ENCODE measurements at regions not wholly inside any gene's neighbourhood (a gene's known extent, or its start where the extent isn't known, plus 50 kb on each side); places are given as distances from the start of the nearest gene placed in this dataset.

GRCh38 chr12:69173368-69173767 is 66.0 kb upstream of the CPSF6 start:
- ChIA-PET POLR2A (no interaction called here), CTCF (interaction anchor here (1.6 kb wide), 1 partner anchor 16 kb away, joined by 11 read pairs; no protein-coding TSS in a partner anchor), RAD21 (ENCODE audit: unreplicated experiment) (no interaction called here), SMC1A (ENCODE audit: uncharacterized antibody, unreplicated experiment) (interaction anchor here (1.2 kb wide), 1 partner anchor 23 kb away, joined by 3 read pairs; no protein-coding TSS in a partner anchor)
- no peak overlapping the region for H3K4me2 ChIP-seq (ENCODE audit: control insufficient read depth, insufficient read depth)
- no peaks in the 10 kb centered on the region for H3K79me2 ChIP-seq (ENCODE audit: control insufficient read depth, insufficient read depth, low read length)
- FAIRE-seq (no peak), ATAC-seq (no peak), DNase-seq (ENCODE audit: low read depth, low spot score) (no peak)
- TF ChIP-seq BRCA1 (IDR thresholded peaks at IDR 0.05; ENCODE audit: low read depth, low read length) = no peak
- no peak overlapping the region for H2AFZ ChIP-seq (ENCODE audit: control insufficient read depth, low read depth, low read length)
- no peaks in the 10 kb centered on the region for H3K4me1 ChIP-seq (ENCODE audit: control insufficient read depth, insufficient read depth, low read length)
- no peaks in the 10 kb centered on the region for H3K36me3 ChIP-seq (ENCODE audit: control insufficient read depth in 2 of 2, insufficient read depth in 2 of 2, low read length in 1 of 2)
- in situ Hi-C loops (cut with MboI) (no loop called here), intact Hi-C loops (cut with micrococcal nuclease; ENCODE audit: unreplicated experiment) (no loop called here)
- 0 out of 4 replicates have a peak, but pooled peaks cover 0 to 2% of the 10 kb centered on the region in 2 experiments for H3K27me3 ChIP-seq (replicated peaks in 1 of 2; ENCODE audit: control insufficient read depth in 2 of 2, insufficient read depth in 2 of 2, low read length in 1 of 2)
- H4K20me1 ChIP-seq (ENCODE audit: control insufficient read depth, insufficient read depth) = no peaks in the 10 kb centered on the region
- H3K9me3 ChIP-seq (replicated peaks; ENCODE audit: control insufficient read depth, insufficient read depth, low read length) = no peaks in the 10 kb centered on the region
- 64% methylated on average over 9 of the region's 9 CpGs for WGBS (ENCODE audit: insufficient coverage, insufficient replicate concordance, low lambda C conversion rate, missing lambda C conversion rate)
- BruUV-seq (replicated peaks) = no TSS peak
- no peak overlapping the region for H3K9ac ChIP-seq (ENCODE audit: control insufficient read depth, insufficient read depth, low read length)
- no peak overlapping the region for H3K27ac ChIP-seq (ENCODE audit: control insufficient read depth, insufficient read depth)
- H3K4me3 ChIP-seq = no peak overlapping the region

DNA sequence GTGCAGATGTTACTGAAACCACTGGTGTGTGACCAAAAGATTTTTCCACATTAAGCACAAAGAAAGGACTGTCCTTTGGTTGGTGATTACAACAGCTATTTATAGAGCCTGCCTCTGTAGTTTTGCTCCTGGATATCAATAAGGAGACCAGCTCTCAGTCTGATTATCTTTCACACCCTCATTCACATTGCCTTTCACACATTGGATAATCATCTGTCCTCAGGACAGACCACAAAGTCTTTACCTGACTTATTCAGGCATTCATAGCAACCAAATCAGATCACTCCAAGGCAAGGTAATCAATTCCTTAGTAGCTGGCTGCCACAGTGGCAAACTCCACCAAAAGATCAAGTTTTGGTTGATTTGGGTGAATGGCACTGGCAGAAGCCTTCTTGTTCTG is 59.6 kb upstream of the CPSF6 start:
- POLR2A ChIA-PET = no interaction called here
- no peaks in the 10 kb centered on the region for H3K27me3 ChIP-seq (replicated peaks in 1 of 2; ENCODE audit: control insufficient read depth in 2 of 2, insufficient read depth in 2 of 2, low read length in 1 of 2)
- H2AFZ ChIP-seq (ENCODE audit: control insufficient read depth, low read depth, low read length) = no peak overlapping the region
- H3K9ac ChIP-seq (ENCODE audit: control insufficient read depth, insufficient read depth, low read length) = no peak overlapping the region
- no peak for ATAC-seq
- H3K79me2 ChIP-seq (ENCODE audit: control insufficient read depth, insufficient read depth, low read length) = no peaks in the 10 kb centered on the region
- no peak for FAIRE-seq
- CTCF ChIA-PET = interaction anchor here (0.7 to 3.8 kb wide), 2 partner anchors 24 to 350 kb away, joined by 3 to 17 read pairs; no protein-coding TSS in a partner anchor
- no peak overlapping the region for H3K4me2 ChIP-seq (ENCODE audit: control insufficient read depth, insufficient read depth)
- no peak overlapping the region for H3K4me3 ChIP-seq
- no peaks in the 10 kb centered on the region for H3K4me1 ChIP-seq (ENCODE audit: control insufficient read depth, insufficient read depth, low read length)
- H3K36me3 ChIP-seq (ENCODE audit: control insufficient read depth in 2 of 2, insufficient read depth in 2 of 2, low read length in 1 of 2) = no peaks in the 10 kb centered on the region
- SMC1A ChIA-PET (ENCODE audit: uncharacterized antibody, unreplicated experiment) = no interaction called here
- no peaks in the 10 kb centered on the region for H4K20me1 ChIP-seq (ENCODE audit: control insufficient read depth, insufficient read depth)
- no TSS peak for BruUV-seq (replicated peaks)
- intact Hi-C loops (cut with micrococcal nuclease; ENCODE audit: unreplicated experiment) = no loop called here
- no peak for DNase-seq (ENCODE audit: low read depth, low spot score)
- H3K9me3 ChIP-seq (replicated peaks; ENCODE audit: control insufficient read depth, insufficient read depth, low read length) = no peaks in the 10 kb centered on the region
- RAD21 ChIA-PET (ENCODE audit: unreplicated experiment) = no interaction called here
- no peak overlapping the region for H3K27ac ChIP-seq (ENCODE audit: control insufficient read depth, insufficient read depth)
- in situ Hi-C loops (cut with MboI) = no loop called here
- no peak for TF ChIP-seq CREM (IDR thresholded peaks at IDR 0.05; ENCODE audit: low read depth)
- no peak for TF ChIP-seq RUNX3 (IDR thresholded peaks at IDR 0.05; ENCODE audit: low read length)
- TF ChIP-seq MTA2 (IDR thresholded peaks at IDR 0.05; ENCODE audit: low read depth) = no peak
- TF ChIP-seq MYB (IDR thresholded peaks at IDR 0.05; ENCODE audit: borderline replicate concordance, low read depth, low read length) = no peak
- TF ChIP-seq, protein P1, sequence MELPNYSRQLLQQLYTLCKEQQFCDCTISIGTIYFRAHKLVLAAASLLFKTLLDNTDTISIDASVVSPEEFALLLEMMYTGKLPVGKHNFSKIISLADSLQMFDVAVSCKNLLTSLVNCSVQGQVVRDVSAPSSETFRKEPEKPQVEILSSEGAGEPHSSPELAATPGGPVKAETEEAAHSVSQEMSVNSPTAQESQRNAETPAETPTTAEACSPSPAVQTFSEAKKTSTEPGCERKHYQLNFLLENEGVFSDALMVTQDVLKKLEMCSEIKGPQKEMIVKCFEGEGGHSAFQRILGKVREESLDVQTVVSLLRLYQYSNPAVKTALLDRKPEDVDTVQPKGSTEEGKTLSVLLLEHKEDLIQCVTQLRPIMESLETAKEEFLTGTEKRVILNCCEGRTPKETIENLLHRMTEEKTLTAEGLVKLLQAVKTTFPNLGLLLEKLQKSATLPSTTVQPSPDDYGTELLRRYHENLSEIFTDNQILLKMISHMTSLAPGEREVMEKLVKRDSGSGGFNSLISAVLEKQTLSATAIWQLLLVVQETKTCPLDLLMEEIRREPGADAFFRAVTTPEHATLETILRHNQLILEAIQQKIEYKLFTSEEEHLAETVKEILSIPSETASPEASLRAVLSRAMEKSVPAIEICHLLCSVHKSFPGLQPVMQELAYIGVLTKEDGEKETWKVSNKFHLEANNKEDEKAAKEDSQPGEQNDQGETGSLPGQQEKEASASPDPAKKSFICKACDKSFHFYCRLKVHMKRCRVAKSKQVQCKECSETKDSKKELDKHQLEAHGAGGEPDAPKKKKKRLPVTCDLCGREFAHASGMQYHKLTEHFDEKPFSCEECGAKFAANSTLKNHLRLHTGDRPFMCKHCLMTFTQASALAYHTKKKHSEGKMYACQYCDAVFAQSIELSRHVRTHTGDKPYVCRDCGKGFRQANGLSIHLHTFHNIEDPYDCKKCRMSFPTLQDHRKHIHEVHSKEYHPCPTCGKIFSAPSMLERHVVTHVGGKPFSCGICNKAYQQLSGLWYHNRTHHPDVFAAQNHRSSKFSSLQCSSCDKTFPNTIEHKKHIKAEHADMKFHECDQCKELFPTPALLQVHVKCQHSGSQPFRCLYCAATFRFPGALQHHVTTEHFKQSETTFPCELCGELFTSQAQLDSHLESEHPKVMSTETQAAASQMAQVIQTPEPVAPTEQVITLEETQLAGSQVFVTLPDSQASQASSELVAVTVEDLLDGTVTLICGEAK (IDR thresholded peaks at IDR 0.05; ENCODE audit: borderline replicate concordance) = no peak
- TF ChIP-seq, protein P2, sequence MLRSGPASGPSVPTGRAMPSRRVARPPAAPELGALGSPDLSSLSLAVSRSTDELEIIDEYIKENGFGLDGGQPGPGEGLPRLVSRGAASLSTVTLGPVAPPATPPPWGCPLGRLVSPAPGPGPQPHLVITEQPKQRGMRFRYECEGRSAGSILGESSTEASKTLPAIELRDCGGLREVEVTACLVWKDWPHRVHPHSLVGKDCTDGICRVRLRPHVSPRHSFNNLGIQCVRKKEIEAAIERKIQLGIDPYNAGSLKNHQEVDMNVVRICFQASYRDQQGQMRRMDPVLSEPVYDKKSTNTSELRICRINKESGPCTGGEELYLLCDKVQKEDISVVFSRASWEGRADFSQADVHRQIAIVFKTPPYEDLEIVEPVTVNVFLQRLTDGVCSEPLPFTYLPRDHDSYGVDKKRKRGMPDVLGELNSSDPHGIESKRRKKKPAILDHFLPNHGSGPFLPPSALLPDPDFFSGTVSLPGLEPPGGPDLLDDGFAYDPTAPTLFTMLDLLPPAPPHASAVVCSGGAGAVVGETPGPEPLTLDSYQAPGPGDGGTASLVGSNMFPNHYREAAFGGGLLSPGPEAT (IDR thresholded peaks at IDR 0.05; ENCODE audit: low read depth) = no peak
- TF ChIP-seq CBFB (IDR thresholded peaks at IDR 0.05; ENCODE audit: low read depth) = no peak
- no peak for TF ChIP-seq ZNF24 (IDR thresholded peaks at IDR 0.05)
- no peak for TF ChIP-seq MTA3 (IDR thresholded peaks at IDR 0.05; ENCODE audit: borderline replicate concordance, low read length)
- no peak for TF ChIP-seq CTCF (IDR thresholded peaks at IDR 0.05 in 2 of 3, conservative IDR thresholded peaks at IDR 0.05 in 1 of 3; ENCODE audit: control insufficient read depth in 2 of 3, extremely low read depth in 1 of 3, insufficient read depth in 1 of 3, low read depth in 3 of 3, low read length in 3 of 3)
- no peak for TF ChIP-seq IKZF1 (conservative IDR thresholded peaks at IDR 0.05)
